Sigmoid colon (tissue), 6 donors: ENCODE measurements at regions not wholly inside any gene's neighbourhood (a gene's known extent, or its start where the extent isn't known, plus 50 kb on each side); places are given as distances from the start of the nearest gene placed in this dataset.

ENCODE experiments used
- DNase-seq: peaks from one replicate; pipeline ENCODE4 v3.0.0-alpha.2; 2019
- H3K27ac ChIP-seq, 4 donors: fragments of 200-600 bp; sonication (generic); one replicate each; pipeline ENCODE4 v1.5.1; 2016 to 2019; ENCODE audit warnings: mild to moderate bottlenecking in 1 of 4
- H3K27me3 ChIP-seq, 3 donors: fragments of 200-600 bp; sonication (generic); one replicate each; pipeline ENCODE4 v1.5.1; 2019; ENCODE audit warnings: mild to moderate bottlenecking in 1 of 3
- H3K36me3 ChIP-seq, 4 donors: fragments of 200-600 bp; sonication (generic); one replicate each; pipeline ENCODE4 v1.5.1; 2016 to 2019
- H3K4me1 ChIP-seq, 4 donors: fragments of 200-600 bp; sonication (generic); one replicate each; pipeline ENCODE4 v1.5.1; 2017 to 2019
- H3K4me3 ChIP-seq, 4 donors: fragments of 200-600 bp; sonication (generic); one replicate each; pipeline ENCODE4 v1.5.1; 2017 to 2019; ENCODE audit warnings: mild to moderate bottlenecking in 2 of 4, moderate library complexity in 1 of 4
- H3K9me3 ChIP-seq, 4 donors: fragments of 200-600 bp in 3 of 4; sonication (generic) in 3 of 4; one replicate each; pipeline versions ENCODE4 v1.5.1 to v1.6.1; 2013 to 2019
- EP300 ChIP-seq, 4 donors: sonication (generic); formaldehyde crosslinking; IDR thresholded peaks; one replicate each; pipeline ENCODE4 v1.6.1; 2017; ENCODE audit warnings: antibody characterized with exemption in 4 of 4
- POLR2A ChIP-seq, 2 donors: fragments of 450-650 bp; IDR thresholded peaks; one replicate each; pipeline ENCODE4 v1.6.1; 2016; ENCODE audit warnings: antibody characterized with exemption in 2 of 2, mild to moderate bottlenecking in 2 of 2, moderate library complexity in 2 of 2
- POLR2AphosphoS5 ChIP-seq, 4 donors: sonication (generic); formaldehyde crosslinking; IDR thresholded peaks; one replicate each; pipeline ENCODE4 v1.6.1; 2017; ENCODE audit warnings: antibody characterized with exemption in 4 of 4
- WGBS, 2 donors: extraction: QIAGEN DNeasy Blood & Tissue Kit; methylation state at CpG; one replicate each; pipeline ENCODE4 v1.1.7; 2013; 5-methylcytosine and 5-hydroxymethylcytosine counted together
- intact Hi-C: fragments of 100-400 bp; cut with DNase I; formaldehyde crosslinking; loops from one replicate; pipeline ENCODE4 v1.15.1; 2023
- TF ChIP-seq, protein P1 (sequence below), 4 experiments: fragments of 450-650 bp in 3 of 4; fragments of 200-600 bp in 1 of 4; IDR thresholded peaks; one replicate each; pipeline ENCODE4 v1.5.1; 2016 to 2019; ENCODE audit warnings: antibody characterized with exemption in 4 of 4, mild to moderate bottlenecking in 3 of 4, moderate library complexity in 2 of 4
- donor health status: healthy with polysubstance abuse.
- donor health status: healthy.

DNA sequence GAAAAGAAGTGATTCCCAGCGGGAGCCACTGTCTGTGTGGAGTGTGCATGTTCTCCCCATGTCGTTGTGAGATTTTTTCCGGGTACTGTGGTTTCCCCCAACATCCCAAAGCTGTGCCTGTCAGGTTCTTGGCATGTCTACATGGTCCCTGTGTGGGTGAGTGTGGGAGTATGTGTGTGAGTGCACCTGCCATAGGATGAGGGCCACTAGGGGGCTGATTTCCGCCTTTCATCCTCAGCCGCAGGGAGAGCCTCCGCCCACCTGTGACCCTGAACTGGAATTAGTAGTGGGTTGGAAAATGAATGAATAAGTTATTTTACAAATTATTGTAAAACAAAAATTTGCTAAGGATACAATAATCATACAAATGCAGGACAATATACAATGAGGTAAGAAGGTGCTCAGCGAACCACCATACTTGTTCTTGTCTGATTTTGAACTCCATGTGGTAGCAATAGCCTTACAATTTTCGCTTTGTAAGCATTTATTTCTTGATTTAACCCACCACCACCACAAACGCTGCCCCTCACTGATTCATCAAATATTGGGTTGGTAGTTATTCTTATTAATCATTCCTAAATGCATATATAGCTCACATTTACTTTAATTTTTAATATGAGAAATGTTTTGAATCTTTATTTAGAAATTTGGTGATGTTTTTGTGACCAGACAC lies 641.2 kb upstream of the VSTM2A start:
- intact Hi-C loops: no loop called here
- DNase-seq: no peak
- no peaks in the 10 kb centered on the region for H3K9me3 ChIP-seq

DNA sequence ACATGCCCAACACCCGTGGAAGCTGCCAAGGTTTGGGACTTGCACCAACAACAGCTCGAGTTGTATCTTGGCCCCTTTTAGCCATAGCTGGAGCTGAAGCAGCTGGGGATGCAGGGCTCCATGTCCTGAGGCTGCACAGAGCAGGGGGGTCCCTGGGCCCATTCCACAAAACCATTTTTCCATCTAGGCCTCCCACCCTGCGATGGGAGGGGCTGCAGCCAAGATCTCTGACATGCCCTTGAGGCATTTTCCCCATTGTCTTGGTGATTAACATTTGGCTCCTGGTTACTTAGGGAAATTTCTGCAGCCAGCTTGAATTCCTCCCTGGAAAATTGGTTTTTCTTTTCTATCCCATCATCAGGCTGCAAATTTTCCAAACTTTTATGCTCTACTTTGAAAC lies 637.8 kb upstream of the VSTM2A start:
- H3K4me1 ChIP-seq: no peaks in the 10 kb centered on the region
- WGBS, 2 donors: 54 to 62% methylated on average over 3 of the region's 3 CpGs
- intact Hi-C loops: no loop called here

More for the DNA sequence above, 641.2 kb upstream of the VSTM2A start:
- Histone ChIP-seq H3K4me3 (no peak overlapping the region), H3K27ac (no peak overlapping the region), H3K27me3 (no peaks in the 10 kb centered on the region), H3K36me3 (no peaks in the 10 kb centered on the region), H3K4me1 (no peaks in the 10 kb centered on the region)
- 88 to 90% methylated on average over 9 of the region's 9 CpGs for WGBS, 2 donors
- TF ChIP-seq EP300 (IDR thresholded peaks at IDR 0.05) (no peak), POLR2A (IDR thresholded peaks at IDR 0.05) (no peak), POLR2AphosphoS5 (IDR thresholded peaks at IDR 0.05) (no peak)
- TF ChIP-seq, protein P1, sequence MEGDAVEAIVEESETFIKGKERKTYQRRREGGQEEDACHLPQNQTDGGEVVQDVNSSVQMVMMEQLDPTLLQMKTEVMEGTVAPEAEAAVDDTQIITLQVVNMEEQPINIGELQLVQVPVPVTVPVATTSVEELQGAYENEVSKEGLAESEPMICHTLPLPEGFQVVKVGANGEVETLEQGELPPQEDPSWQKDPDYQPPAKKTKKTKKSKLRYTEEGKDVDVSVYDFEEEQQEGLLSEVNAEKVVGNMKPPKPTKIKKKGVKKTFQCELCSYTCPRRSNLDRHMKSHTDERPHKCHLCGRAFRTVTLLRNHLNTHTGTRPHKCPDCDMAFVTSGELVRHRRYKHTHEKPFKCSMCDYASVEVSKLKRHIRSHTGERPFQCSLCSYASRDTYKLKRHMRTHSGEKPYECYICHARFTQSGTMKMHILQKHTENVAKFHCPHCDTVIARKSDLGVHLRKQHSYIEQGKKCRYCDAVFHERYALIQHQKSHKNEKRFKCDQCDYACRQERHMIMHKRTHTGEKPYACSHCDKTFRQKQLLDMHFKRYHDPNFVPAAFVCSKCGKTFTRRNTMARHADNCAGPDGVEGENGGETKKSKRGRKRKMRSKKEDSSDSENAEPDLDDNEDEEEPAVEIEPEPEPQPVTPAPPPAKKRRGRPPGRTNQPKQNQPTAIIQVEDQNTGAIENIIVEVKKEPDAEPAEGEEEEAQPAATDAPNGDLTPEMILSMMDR (IDR thresholded peaks at IDR 0.05): no peak

GRCh38 chr7:53917637-53918036 lies 624.5 kb upstream of the VSTM2A start:
- 84 to 88% methylated on average over 5 of the region's 5 CpGs for WGBS, 2 donors
- DNase-seq: no peak
- Histone ChIP-seq H3K27me3 (no peaks in the 10 kb centered on the region), H3K27ac (no peak overlapping the region), H3K4me1 (no peaks in the 10 kb centered on the region), H3K9me3 (no peaks in the 10 kb centered on the region), H3K4me3 (no peak overlapping the region), H3K36me3 (no peaks in the 10 kb centered on the region)
- intact Hi-C loops: no loop called here
- TF ChIP-seq, protein P1 (IDR thresholded peaks at IDR 0.05): no peak
- TF ChIP-seq POLR2A (IDR thresholded peaks at IDR 0.05): no peak
- no peak for TF ChIP-seq EP300 (IDR thresholded peaks at IDR 0.05)

More for the DNA sequence above, 637.8 kb upstream of the VSTM2A start:
- H3K27ac ChIP-seq: no peak overlapping the region
- no peak for DNase-seq
- no peak overlapping the region for H3K4me3 ChIP-seq
- H3K9me3 ChIP-seq: peaks cover 0 to 4% (median 0%) of the 10 kb centered on the region in 4 donors
- H3K36me3 ChIP-seq: no peaks in the 10 kb centered on the region
- TF ChIP-seq POLR2A (IDR thresholded peaks at IDR 0.05) (no peak), EP300 (IDR thresholded peaks at IDR 0.05) (no peak), POLR2AphosphoS5 (IDR thresholded peaks at IDR 0.05) (no peak)
- TF ChIP-seq, protein P1 (IDR thresholded peaks at IDR 0.05): no peak
- no peaks in the 10 kb centered on the region for H3K27me3 ChIP-seq

DNA sequence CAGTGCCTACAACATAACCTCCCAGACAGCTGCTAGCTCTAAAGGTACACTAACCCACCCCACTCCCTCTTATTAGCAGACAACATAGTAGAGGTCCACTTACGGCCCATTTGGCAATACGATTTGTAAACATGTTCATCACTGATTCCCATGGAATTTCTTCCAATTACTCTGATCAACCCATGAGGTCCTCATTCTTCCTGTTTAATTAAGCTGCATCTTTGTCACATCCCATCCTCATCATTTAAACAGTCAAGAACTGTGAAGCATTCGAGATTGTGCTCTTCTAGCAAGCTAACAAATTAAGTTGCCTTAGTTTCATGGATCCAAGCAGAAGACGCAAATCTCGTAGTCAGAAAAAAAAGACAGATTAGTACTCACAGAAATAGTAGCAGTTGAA lies 622.2 kb upstream of the VSTM2A start:
- intact Hi-C loops: no loop called here
- H3K4me1 ChIP-seq: no peaks in the 10 kb centered on the region

More for the DNA sequence above, 622.2 kb upstream of the VSTM2A start:
- no peak overlapping the region for H3K4me3 ChIP-seq
- 81 to 86% methylated on average over 5 of the region's 5 CpGs for WGBS, 2 donors
- TF ChIP-seq, protein P1 (IDR thresholded peaks at IDR 0.05): no peak
- no peak for TF ChIP-seq EP300 (IDR thresholded peaks at IDR 0.05)
- TF ChIP-seq POLR2A (IDR thresholded peaks at IDR 0.05): no peak
- no peak for TF ChIP-seq POLR2AphosphoS5 (IDR thresholded peaks at IDR 0.05)
- DNase-seq: no peak
- no peaks in the 10 kb centered on the region for H3K36me3 ChIP-seq
- no peak overlapping the region for H3K27ac ChIP-seq
- no peaks in the 10 kb centered on the region for H3K27me3 ChIP-seq
- H3K9me3 ChIP-seq: no peaks in the 10 kb centered on the region
